Ovary (tissue), 3 donors: ENCODE measurements at regions not wholly inside any gene's neighbourhood (a gene's known extent, or its start where the extent isn't known, plus 50 kb on each side); places are given as distances from the start of the nearest gene placed in this dataset.

Experiments
- CTCF ChIP-seq, 3 donors: fragments of 450-650 bp in 2 of 3; fragments of 200-600 bp in 1 of 3; IDR thresholded peaks; one replicate each; pipeline versions ENCODE4 v1.5.1 to v1.8.0; 2016 to 2022; ENCODE audit warnings: antibody characterized with exemption in 3 of 3, mild to moderate bottlenecking in 1 of 3
- EP300 ChIP-seq: sonication (generic); formaldehyde crosslinking; IDR thresholded peaks from one replicate; pipeline ENCODE4 v1.6.1; 2017; ENCODE audit warnings: antibody characterized with exemption
- donor health status: DM: no; HTN: no; CAD: no.

GRCh38 chr4:181259081-181259709 lies 984.0 kb upstream of the TENM3 start:
- TF ChIP-seq CTCF (IDR thresholded peaks at IDR 0.05) (no peak), EP300 (no peak)
